ENCODE measurements at regions not wholly inside any gene's neighbourhood (a gene's known extent, or its start where the extent isn't known, plus 50 kb on each side); places are given as distances from the start of the nearest gene placed in this dataset.

DNA sequence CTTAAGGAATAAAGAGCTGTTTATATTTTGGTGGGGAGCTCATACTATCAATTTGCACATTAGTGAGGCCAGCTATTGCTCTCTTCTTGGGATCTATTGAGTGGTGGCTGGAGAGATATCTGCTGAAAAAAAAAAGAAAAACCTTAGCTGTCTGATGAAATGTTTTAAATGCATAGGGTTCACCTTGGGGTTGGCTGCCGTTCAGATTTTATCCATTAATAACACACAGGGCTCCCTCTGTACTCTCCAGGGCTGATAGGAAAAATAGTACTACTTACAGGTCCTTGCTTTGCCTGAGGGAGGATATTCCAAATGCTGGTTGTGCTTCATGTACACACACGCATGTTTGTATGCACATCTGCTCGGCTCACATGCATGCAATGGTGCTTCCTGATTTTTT is 803.7 kb downstream of the MCTP2 start:
- no peak for TF ChIP-seq YY1 (IDR thresholded peaks at IDR 0.05; ENCODE audit: low read depth)
- TF ChIP-seq POLR2AphosphoS5 (IDR thresholded peaks at IDR 0.05; ENCODE audit: low read depth, low read length) = no peak
- no peak for TF ChIP-seq TEAD4 (IDR thresholded peaks at IDR 0.05; ENCODE audit: borderline replicate concordance, insufficient read depth)
- no peak for TF ChIP-seq FOXM1 (IDR thresholded peaks at IDR 0.05; ENCODE audit: low read depth)
- no peak for TF ChIP-seq JUND (IDR thresholded peaks at IDR 0.05)
- no peak for TF ChIP-seq EZH2phosphoT487 (IDR thresholded peaks at IDR 0.05; ENCODE audit: borderline replicate concordance, low read depth)
- no peak for TF ChIP-seq TCF12 (IDR thresholded peaks at IDR 0.05)
- TF ChIP-seq FOXJ3 (CRISPR knock-in tag; IDR thresholded peaks at IDR 0.05) = no peak
- TF ChIP-seq RAD21 (IDR thresholded peaks at IDR 0.05; ENCODE audit: low read length) = no peak
- TF ChIP-seq SIN3A (IDR thresholded peaks at IDR 0.05; ENCODE audit: borderline replicate concordance, low read depth, low read length) = no peak
- TF ChIP-seq, protein P1, sequence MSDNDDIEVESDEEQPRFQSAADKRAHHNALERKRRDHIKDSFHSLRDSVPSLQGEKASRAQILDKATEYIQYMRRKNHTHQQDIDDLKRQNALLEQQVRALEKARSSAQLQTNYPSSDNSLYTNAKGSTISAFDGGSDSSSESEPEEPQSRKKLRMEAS (IDR thresholded peaks at IDR 0.05; ENCODE audit: low read depth) = no peak
- TF ChIP-seq, protein P2, sequence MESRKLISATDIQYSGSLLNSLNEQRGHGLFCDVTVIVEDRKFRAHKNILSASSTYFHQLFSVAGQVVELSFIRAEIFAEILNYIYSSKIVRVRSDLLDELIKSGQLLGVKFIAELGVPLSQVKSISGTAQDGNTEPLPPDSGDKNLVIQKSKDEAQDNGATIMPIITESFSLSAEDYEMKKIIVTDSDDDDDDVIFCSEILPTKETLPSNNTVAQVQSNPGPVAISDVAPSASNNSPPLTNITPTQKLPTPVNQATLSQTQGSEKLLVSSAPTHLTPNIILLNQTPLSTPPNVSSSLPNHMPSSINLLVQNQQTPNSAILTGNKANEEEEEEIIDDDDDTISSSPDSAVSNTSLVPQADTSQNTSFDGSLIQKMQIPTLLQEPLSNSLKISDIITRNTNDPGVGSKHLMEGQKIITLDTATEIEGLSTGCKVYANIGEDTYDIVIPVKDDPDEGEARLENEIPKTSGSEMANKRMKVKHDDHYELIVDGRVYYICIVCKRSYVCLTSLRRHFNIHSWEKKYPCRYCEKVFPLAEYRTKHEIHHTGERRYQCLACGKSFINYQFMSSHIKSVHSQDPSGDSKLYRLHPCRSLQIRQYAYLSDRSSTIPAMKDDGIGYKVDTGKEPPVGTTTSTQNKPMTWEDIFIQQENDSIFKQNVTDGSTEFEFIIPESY (IDR thresholded peaks at IDR 0.05; ENCODE audit: borderline replicate concordance, low read depth) = no peak
- TF ChIP-seq, protein P3, sequence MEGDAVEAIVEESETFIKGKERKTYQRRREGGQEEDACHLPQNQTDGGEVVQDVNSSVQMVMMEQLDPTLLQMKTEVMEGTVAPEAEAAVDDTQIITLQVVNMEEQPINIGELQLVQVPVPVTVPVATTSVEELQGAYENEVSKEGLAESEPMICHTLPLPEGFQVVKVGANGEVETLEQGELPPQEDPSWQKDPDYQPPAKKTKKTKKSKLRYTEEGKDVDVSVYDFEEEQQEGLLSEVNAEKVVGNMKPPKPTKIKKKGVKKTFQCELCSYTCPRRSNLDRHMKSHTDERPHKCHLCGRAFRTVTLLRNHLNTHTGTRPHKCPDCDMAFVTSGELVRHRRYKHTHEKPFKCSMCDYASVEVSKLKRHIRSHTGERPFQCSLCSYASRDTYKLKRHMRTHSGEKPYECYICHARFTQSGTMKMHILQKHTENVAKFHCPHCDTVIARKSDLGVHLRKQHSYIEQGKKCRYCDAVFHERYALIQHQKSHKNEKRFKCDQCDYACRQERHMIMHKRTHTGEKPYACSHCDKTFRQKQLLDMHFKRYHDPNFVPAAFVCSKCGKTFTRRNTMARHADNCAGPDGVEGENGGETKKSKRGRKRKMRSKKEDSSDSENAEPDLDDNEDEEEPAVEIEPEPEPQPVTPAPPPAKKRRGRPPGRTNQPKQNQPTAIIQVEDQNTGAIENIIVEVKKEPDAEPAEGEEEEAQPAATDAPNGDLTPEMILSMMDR (IDR thresholded peaks at IDR 0.05) = no peak
- TF ChIP-seq TAF1 (IDR thresholded peaks at IDR 0.05; ENCODE audit: borderline replicate concordance, low read depth, low read length) = no peak
- TF ChIP-seq EP300 (IDR thresholded peaks at IDR 0.05; ENCODE audit: borderline replicate concordance in 1 of 2, low read depth in 1 of 2, low read length in 1 of 2) = no peak
- TF ChIP-seq RCOR1 (IDR thresholded peaks at IDR 0.05; ENCODE audit: low read length) = no peak
- TF ChIP-seq, protein P4, sequence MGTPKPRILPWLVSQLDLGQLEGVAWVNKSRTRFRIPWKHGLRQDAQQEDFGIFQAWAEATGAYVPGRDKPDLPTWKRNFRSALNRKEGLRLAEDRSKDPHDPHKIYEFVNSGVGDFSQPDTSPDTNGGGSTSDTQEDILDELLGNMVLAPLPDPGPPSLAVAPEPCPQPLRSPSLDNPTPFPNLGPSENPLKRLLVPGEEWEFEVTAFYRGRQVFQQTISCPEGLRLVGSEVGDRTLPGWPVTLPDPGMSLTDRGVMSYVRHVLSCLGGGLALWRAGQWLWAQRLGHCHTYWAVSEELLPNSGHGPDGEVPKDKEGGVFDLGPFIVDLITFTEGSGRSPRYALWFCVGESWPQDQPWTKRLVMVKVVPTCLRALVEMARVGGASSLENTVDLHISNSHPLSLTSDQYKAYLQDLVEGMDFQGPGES (IDR thresholded peaks at IDR 0.05; ENCODE audit: low read depth, low read length) = no peak
- no peaks in the 10 kb centered on the region for H3K9me2 ChIP-seq
- no peaks in the 10 kb centered on the region for H3K36me3 ChIP-seq (replicated peaks in 1 of 2; ENCODE audit: control insufficient read depth in 1 of 2, insufficient read depth in 2 of 2, low read length in 1 of 2)
- ChIA-PET CTCF (interaction anchor here (0.6 kb wide), 1 partner anchor 1419 kb away, joined by 3 read pairs; no protein-coding TSS in a partner anchor), POLR2A (no interaction called here)
- H3K27me3 ChIP-seq (ENCODE audit: insufficient read depth) = no peaks in the 10 kb centered on the region
- no peaks in the 10 kb centered on the region for H4K20me1 ChIP-seq (ENCODE audit: insufficient read depth)
- peaks cover 4% of the 10 kb centered on the region; the same call in 1 of the 2 replicates for H3K9me3 ChIP-seq
- no peaks in the 10 kb centered on the region for H3K4me1 ChIP-seq (ENCODE audit: control insufficient read depth in 1 of 2, insufficient read depth in 2 of 2, low read depth in 1 of 2, low read length in 1 of 2)
- no peak overlapping the region for H3K27ac ChIP-seq (ENCODE audit: low read depth in 2 of 2, low read length in 1 of 2)
- H3K9ac ChIP-seq = no peak overlapping the region
- H2AFZ ChIP-seq (ENCODE audit: low read depth) = no peak overlapping the region
- 0% methylated on average over 3 of the region's 3 CpGs for WGBS (ENCODE audit: low lambda C conversion rate)
- H3K79me2 ChIP-seq (ENCODE audit: insufficient read depth) = no peaks in the 10 kb centered on the region
- DNase-seq = no peak
- H3K4me3 ChIP-seq (ENCODE audit: low read depth in 2 of 2, low read length in 1 of 2) = no peak overlapping the region
- no peak overlapping the region for H3K4me2 ChIP-seq
- no peaks in the 10 kb centered on the region for H3F3A ChIP-seq (replicated peaks; ENCODE audit: insufficient read depth)
